ENCODE measurements at regions not wholly inside any gene's neighbourhood (a gene's known extent, or its start where the extent isn't known, plus 50 kb on each side); places are given as distances from the start of the nearest gene placed in this dataset.

- peaks cover 0 to 10% of the 10 kb centered on the region in 2 donors for H3K4me1 ChIP-seq (replicated peaks in 1 of 2)
- H3K27ac ChIP-seq = no peak overlapping the region
- no peak overlapping the region for H3K4me3 ChIP-seq
- no peaks in the 10 kb centered on the region for H3K36me3 ChIP-seq (replicated peaks in 1 of 2)
- 71 to 79% (median 72%) methylated on average over 11 of the region's 11 CpGs for WGBS, 4 donors
- no peak for DNase-seq
- H3K27me3 ChIP-seq = peaks cover 26% of the 10 kb centered on the region
- intact Hi-C loops (cut with DNase I) = no loop called here
- H3K9me3 ChIP-seq (replicated peaks in 1 of 3) = no peaks in the 10 kb centered on the region
- no peak for TF ChIP-seq POLR2A (IDR thresholded peaks at IDR 0.05)
- TF ChIP-seq CTCF (IDR thresholded peaks at IDR 0.05) = no peak
Measured at GRCh38 chr17:72588961-72589360, 468.1 kb downstream of the SOX9 start.

- Histone ChIP-seq H3K4me1 (replicated peaks in 1 of 2) (peaks cover 0 to 10% of the 10 kb centered on the region in 2 donors), H3K36me3 (replicated peaks in 1 of 2) (no peaks in the 10 kb centered on the region), H3K27ac (no peak overlapping the region), H3K4me3 (no peak overlapping the region), H3K9me3 (replicated peaks in 1 of 3) (no peaks in the 10 kb centered on the region), H3K27me3 (peaks cover 33% of the 10 kb centered on the region)
- DNase-seq = no peak
- WGBS, 4 donors = 45 to 63% (median 55%) methylated on average over 3 of the region's 3 CpGs
- intact Hi-C loops (cut with DNase I) = no loop called here
- TF ChIP-seq CTCF (IDR thresholded peaks at IDR 0.05) = no peak
- no peak for TF ChIP-seq POLR2A (IDR thresholded peaks at IDR 0.05)
Measured at GRCh38 chr17:72590382-72590781, 469.6 kb downstream of the SOX9 start.

- Histone ChIP-seq H3K4me1 (replicated peaks in 1 of 2) (peaks cover 0 to 10% of the 10 kb centered on the region in 2 donors), H3K9me3 (replicated peaks in 1 of 3) (no peaks in the 10 kb centered on the region), H3K27ac (no peak overlapping the region), H3K27me3 (peaks cover 33% of the 10 kb centered on the region), H3K36me3 (replicated peaks in 1 of 2) (no peaks in the 10 kb centered on the region), H3K4me3 (no peak overlapping the region)
- 35 to 40% (median 39%) methylated on average over 6 to 9 of the region's 9 CpGs for WGBS, 4 donors
- intact Hi-C loops (cut with DNase I) = no loop called here
- TF ChIP-seq CTCF (IDR thresholded peaks at IDR 0.05) = no peak
- no peak for TF ChIP-seq POLR2A (IDR thresholded peaks at IDR 0.05)
- DNase-seq = no peak
Measured at GRCh38 chr17:72590882-72591281, 470.1 kb downstream of the SOX9 start.

GRCh38 chr17:72591289-72592241, 470.7 kb downstream of the SOX9 start:
- Histone ChIP-seq H3K27me3 (peaks cover 33% of the 10 kb centered on the region), H3K9me3 (replicated peaks in 1 of 3) (no peaks in the 10 kb centered on the region), H3K4me1 (replicated peaks in 1 of 2) (peaks cover 0 to 10% of the 10 kb centered on the region in 2 donors), H3K36me3 (replicated peaks in 1 of 2) (no peaks in the 10 kb centered on the region), H3K27ac (no peak overlapping the region), H3K4me3 (peak overlapping the region in 1 of 4 donors; percentile 28)
- intact Hi-C loops (cut with DNase I) = no loop called here
- TF ChIP-seq POLR2A (IDR thresholded peaks at IDR 0.05) = no peak
- no peak for TF ChIP-seq CTCF (IDR thresholded peaks at IDR 0.05)
- WGBS, 4 donors = 2 to 7% (median 3%) methylated on average over 19 to 62 of the region's 62 CpGs
- no peak for DNase-seq
